CD4-positive, alpha-beta T cell treated with Interferon alpha-2 for 1 hour (primary cell): ENCODE measurements at regions not wholly inside any gene's neighbourhood (a gene's known extent, or its start where the extent isn't known, plus 50 kb on each side); places are given as distances from the start of the nearest gene placed in this dataset.
"Not testable (repeated sequence)": the region's sequence is repeated elsewhere in the genome, so short reads cannot be mapped to it uniquely, and the experiment has no call there.

Source experiments
- DNase-seq, 2 donors: peaks; one replicate each; pipeline ENCODE4 v3.0.0-alpha.2; 2020 to 2022

- DNase-seq, result no peak
Observed at GRCh38 chr1:229164836-229165735, 105.8 kb upstream of the RAB4A start.

GRCh38 chr1:229167318-229167717 lies 103.6 kb upstream of the RAB4A start:
- DNase-seq, result no peak

DNA sequence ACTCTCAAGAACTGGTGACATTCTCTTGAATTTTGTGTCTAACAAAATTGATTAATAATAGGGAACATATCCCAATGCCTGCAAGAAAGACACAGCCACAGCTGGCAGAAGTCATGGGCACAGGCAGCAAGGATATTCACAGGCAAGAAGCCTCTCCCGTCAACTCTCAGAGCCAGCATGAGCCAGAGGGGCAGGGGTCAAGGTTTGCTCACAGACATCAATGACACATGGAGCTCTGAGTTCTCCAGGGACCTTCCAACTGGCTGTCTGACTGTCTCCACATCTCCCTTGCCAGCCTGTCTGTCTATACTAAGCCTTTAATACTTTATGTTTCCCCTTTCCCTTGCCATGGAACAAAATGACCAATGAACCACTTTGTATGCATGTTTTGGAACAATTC lies 101.5 kb upstream of the RAB4A start:
- DNase-seq, result no peak

DNA sequence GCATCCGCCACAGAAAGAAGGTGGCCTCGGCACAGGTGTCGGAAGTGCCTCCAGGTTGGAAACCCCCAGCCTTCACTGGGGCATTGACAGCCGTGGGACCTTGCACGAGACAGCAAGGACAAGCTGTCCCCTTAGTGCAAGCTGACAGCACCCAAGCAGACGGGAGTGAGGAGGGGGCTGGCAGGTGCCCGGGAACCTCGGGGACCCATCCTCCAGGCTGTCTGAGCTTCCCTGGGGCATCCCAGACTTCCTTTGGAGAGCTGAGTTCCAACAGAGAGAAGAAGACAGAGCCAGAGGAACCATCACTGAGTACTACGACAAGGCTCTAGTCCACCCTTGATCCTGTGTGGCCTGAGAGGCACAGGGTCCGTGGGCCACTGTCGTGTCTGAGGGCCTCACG lies 100.6 kb upstream of the RAB4A start:
- no peak for DNase-seq

- no peak for DNase-seq
Observed at GRCh38 chr1:229170778-229171505, 100.0 kb upstream of the RAB4A start.

GRCh38 chr1:229171934-229172333 lies 99.0 kb upstream of the RAB4A start:
- DNase-seq, result no peak

- DNase-seq, result not testable (repeated sequence)
Observed at GRCh38 chr1:229173491-229174476, 97.1 kb upstream of the RAB4A start.

- not testable (repeated sequence) for DNase-seq
Observed at GRCh38 chr1:229175297-229175696, 95.6 kb upstream of the RAB4A start.

DNA sequence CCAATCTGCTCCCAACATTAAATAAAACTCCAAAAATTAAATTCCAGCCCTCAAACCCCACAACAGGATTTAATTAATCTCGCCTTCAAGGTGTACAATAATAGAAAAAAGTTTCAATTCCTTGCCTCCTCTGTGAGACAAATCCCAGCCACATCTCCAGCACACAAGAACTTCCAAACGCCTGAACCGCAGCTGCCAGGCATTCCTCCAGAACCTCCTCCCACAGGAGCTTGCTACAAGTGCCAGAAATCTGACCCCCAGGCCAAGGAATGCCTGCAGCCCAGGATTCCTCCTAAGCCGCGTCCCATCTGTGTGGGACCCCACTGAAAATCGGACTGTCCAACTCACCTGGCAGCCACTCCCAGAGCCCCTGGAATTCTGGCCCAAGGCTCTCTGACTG lies 94.5 kb upstream of the RAB4A start:
- DNase-seq, result not testable (repeated sequence)

DNA sequence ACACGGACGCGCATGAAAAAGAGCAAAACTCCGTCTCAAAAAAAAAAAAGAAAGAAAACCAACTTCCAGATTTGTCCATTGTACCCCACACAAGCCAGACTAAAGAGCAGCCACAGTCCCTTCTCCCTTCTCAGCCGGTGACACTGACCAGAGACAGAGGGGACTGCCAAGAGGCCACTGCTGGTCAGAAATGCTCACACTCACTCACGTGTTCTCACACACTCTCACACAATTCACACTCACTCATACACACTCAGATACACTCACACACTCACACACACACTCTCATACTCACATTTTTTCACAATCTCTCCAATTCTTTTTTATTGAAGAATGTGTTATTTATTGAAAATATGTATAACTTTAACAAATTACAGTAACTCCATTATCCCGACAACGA lies 90.8 kb upstream of the RAB4A start:
- DNase-seq, result no peak

GRCh38 chr1:229181419-229181818 lies 89.5 kb upstream of the RAB4A start:
- no peak for DNase-seq

- DNase-seq, result no peak
Observed at GRCh38 chr1:229183588-229183987, 87.3 kb upstream of the RAB4A start.

DNA sequence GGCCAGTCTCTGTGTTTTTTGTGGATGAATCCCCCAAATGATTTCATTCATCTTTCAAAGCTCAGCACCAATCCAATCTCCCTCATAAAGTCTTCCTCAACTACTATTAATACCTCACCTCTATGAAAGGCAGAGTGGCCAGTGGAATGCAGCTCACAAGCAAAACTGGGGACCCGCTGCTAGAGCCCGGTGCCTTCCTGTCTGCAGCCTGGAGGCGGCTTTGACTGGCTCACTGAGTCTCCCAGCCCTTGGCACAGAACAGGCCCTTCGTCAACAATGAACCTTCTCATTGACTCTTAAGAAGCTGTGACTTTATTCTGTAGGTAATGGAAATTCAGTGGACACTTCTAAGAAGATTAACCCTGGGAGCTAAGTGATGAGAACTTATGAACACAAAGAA lies 86.8 kb upstream of the RAB4A start:
- no peak for DNase-seq

- no peak for DNase-seq
Observed at GRCh38 chr1:229185963-229186362, 84.9 kb upstream of the RAB4A start.

GRCh38 chr1:229186373-229187056 lies 84.4 kb upstream of the RAB4A start:
- DNase-seq, result peak in 1 of 2 donors; percentile 27

- no peak for DNase-seq
Observed at GRCh38 chr1:229190057-229190575, 80.8 kb upstream of the RAB4A start.

- DNase-seq, result no peak
Observed at GRCh38 chr1:229191066-229191674, 79.7 kb upstream of the RAB4A start.

DNA sequence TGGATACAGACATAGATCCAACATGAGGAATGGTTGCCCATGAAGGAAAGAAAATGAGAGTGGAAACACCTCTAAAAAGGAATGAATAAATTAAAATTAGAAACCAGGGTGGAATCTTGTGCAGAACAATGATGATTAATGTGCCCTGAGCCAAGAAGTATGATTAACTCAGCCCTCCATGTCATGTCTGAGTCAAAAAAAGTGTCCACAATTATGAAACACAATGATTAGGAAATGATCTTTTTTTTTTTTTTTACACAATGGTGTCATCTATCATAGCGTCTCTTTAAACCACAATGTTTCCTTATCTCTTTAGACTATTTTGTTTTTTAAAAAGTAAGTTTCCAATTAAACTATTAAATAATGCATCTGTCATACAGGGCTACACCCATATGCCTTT lies 78.9 kb upstream of the RAB4A start:
- no peak for DNase-seq

DNA sequence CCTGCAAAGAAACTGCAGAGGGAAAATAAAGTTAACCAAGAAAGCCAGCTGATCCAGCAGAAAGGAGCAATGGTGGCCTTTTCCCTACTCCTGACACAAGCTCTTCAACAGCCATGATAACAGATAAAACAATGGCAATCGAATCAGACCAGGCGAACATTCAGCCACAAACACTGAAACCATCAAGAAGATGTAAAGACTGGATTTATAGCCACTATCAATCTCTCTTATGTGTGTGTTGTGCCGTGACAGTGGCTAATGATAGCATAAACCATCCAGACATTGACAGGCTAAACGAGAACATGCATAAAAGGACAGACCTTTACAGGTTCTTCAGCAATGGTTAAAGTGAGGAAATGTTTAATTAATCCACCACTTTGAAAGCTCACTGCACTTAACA lies 78.1 kb upstream of the RAB4A start:
- DNase-seq, result no peak

DNA sequence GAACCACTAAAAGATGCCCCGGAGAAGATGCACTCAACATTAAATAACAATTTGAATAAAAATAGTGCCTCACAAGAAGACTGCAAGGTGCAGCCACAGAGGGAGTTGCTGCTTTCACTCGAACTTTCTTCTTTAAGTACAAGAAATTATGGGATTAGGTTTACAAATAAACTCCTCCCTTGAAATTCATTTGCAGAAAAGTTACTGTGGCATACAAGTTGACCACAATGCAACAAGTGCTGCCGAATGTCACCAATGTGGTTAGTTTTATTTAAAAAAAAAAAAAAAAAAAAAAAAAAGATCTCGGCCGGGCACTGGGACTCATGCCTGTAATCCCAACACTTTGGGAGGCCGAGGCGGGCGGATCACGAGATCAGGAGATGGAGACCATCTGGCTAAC lies 76.8 kb upstream of the RAB4A start:
- no peak for DNase-seq

GRCh38 chr1:229195246-229195645 lies 75.7 kb upstream of the RAB4A start:
- no peak for DNase-seq
